Activated B cell treated with CpG ODN at 0.5 μM for 24 hours (primary cell): ENCODE measurements at regions not wholly inside any gene's neighbourhood (a gene's known extent, or its start where the extent isn't known, plus 50 kb on each side); places are given as distances from the start of the nearest gene placed in this dataset.

Experiments used
- ATAC-seq: fragments of 200-7000 bp; cut with Tn5 transposase; one replicate; pipeline ENCODE4 v1.10.0; 2021; ENCODE audit warnings: low read depth, mild to moderate bottlenecking, moderate library complexity
- CTCF ChIA-PET: fragments of 350-600 bp; sonication (Branson Sonifier 250); formaldehyde crosslinking; loops from one replicate; lab custom pipeline; 2021; ENCODE audit warnings: antibody characterized with exemption; lab: Charles Lee
- POLR2A ChIA-PET: fragments of 350-600 bp; sonication (Branson Sonifier 250); formaldehyde crosslinking; loops from one replicate; lab custom pipeline; 2021; ENCODE audit warnings: antibody characterized with exemption; lab: Charles Lee
- DNase-seq: peaks from one replicate; pipeline ENCODE4 v3.0.0; 2022
- H3K27ac Mint-ChIP-seq: one replicate; pipeline ENCODE4 v1.8.0; 2020; ENCODE audit warnings: mixed read lengths
- H3K27me3 Mint-ChIP-seq: one replicate; pipeline ENCODE4 v1.8.0; 2021; ENCODE audit warnings: mixed read lengths
- H3K36me3 Mint-ChIP-seq: one replicate; pipeline ENCODE4 v1.8.0; 2021; ENCODE audit warnings: low read depth, mixed read lengths
- H3K4me1 Mint-ChIP-seq: one replicate; pipeline ENCODE4 v1.8.0; 2021; ENCODE audit warnings: mixed read lengths
- H3K4me3 Mint-ChIP-seq: one replicate; pipeline ENCODE4 v1.8.0; 2020; ENCODE audit warnings: mild to moderate bottlenecking, mixed read lengths
- H3K9me3 Mint-ChIP-seq: one replicate; pipeline ENCODE4 v1.8.0; 2020; ENCODE audit warnings: mixed read lengths
- CTCF ChIP-seq: fragments of 200-600 bp; IDR thresholded peaks from one replicate; pipeline ENCODE4 v1.8.0; 2022; ENCODE audit warnings: antibody characterized with exemption, mild to moderate bottlenecking
- intact Hi-C: fragments of 100-400 bp; cut with micrococcal nuclease; formaldehyde crosslinking; loops from one replicate; pipeline ENCODE4 v1.15.1; 2024

GRCh38 chr2:13611939-13612338 lies 895.2 kb downstream of the TRIB2 start:
- DNase-seq = no peak
- ChIA-PET CTCF (no interaction called here), POLR2A (no interaction called here)
- Mint-ChIP-seq H3K9me3 (peaks cover 10% of the 10 kb centered on the region), H3K27me3 (no peaks in the 10 kb centered on the region), H3K4me1 (no peaks in the 10 kb centered on the region), H3K27ac (no peak overlapping the region), H3K36me3 (no peaks in the 10 kb centered on the region), H3K4me3 (no peak overlapping the region)
- intact Hi-C loops = no loop called here
- TF ChIP-seq CTCF = no peak
- no peak for ATAC-seq

- TF ChIP-seq CTCF = no peak
- POLR2A ChIA-PET = no interaction called here
- intact Hi-C loops = no loop called here
- no peak for DNase-seq
- CTCF ChIA-PET = no interaction called here
- Mint-ChIP-seq H3K4me1 (no peaks in the 10 kb centered on the region), H3K36me3 (no peaks in the 10 kb centered on the region), H3K9me3 (peaks cover 16% of the 10 kb centered on the region), H3K27me3 (no peaks in the 10 kb centered on the region), H3K4me3 (no peak overlapping the region), H3K27ac (no peak overlapping the region)
- no peak for ATAC-seq
Observed at GRCh38 chr2:13616059-13616458, 899.3 kb downstream of the TRIB2 start.

GRCh38 chr2:13616616-13617015 lies 899.9 kb downstream of the TRIB2 start:
- Mint-ChIP-seq H3K27ac (no peak overlapping the region), H3K36me3 (no peaks in the 10 kb centered on the region), H3K4me3 (no peak overlapping the region), H3K9me3 (peaks cover 18% of the 10 kb centered on the region), H3K27me3 (no peaks in the 10 kb centered on the region), H3K4me1 (no peaks in the 10 kb centered on the region)
- ChIA-PET CTCF (no interaction called here), POLR2A (no interaction called here)
- TF ChIP-seq CTCF = no peak
- intact Hi-C loops = no loop called here
- ATAC-seq (no peak), DNase-seq (no peak)

GRCh38 chr2:13628122-13628521 lies 911.4 kb downstream of the TRIB2 start:
- CTCF ChIA-PET = no interaction called here
- peaks cover 2% of the 10 kb centered on the region for H3K9me3 Mint-ChIP-seq

GRCh38 chr2:13638181-13638580 lies 921.4 kb downstream of the TRIB2 start:
- intact Hi-C loops = no loop called here
- Mint-ChIP-seq H3K9me3 (peaks cover 6% of the 10 kb centered on the region), H3K4me1 (no peaks in the 10 kb centered on the region), H3K36me3 (no peaks in the 10 kb centered on the region), H3K27ac (no peak overlapping the region), H3K27me3 (no peaks in the 10 kb centered on the region), H3K4me3 (no peak overlapping the region)
- DNase-seq (no peak), ATAC-seq (no peak)
- ChIA-PET POLR2A (no interaction called here), CTCF (no interaction called here)
- no peak for TF ChIP-seq CTCF

More at GRCh38 chr2:13628122-13628521, 911.4 kb downstream of the TRIB2 start:
- Mint-ChIP-seq H3K27me3 (no peaks in the 10 kb centered on the region), H3K4me1 (no peaks in the 10 kb centered on the region), H3K4me3 (no peak overlapping the region), H3K27ac (no peak overlapping the region), H3K36me3 (no peaks in the 10 kb centered on the region)
- intact Hi-C loops = no loop called here
- POLR2A ChIA-PET = no interaction called here
- DNase-seq (no peak), ATAC-seq (no peak)
- TF ChIP-seq CTCF = no peak
